SK-N-SH (cell line): ENCODE measurements at regions not wholly inside any gene's neighbourhood (a gene's known extent, or its start where the extent isn't known, plus 50 kb on each side); places are given as distances from the start of the nearest gene placed in this dataset.
A peak's percentile ranks its signal among the peaks of the same experiment; 100 is the strongest.
"Not testable (repeated sequence)": the region's sequence is repeated elsewhere in the genome, so short reads cannot be mapped to it uniquely, and the experiment has no call there.

Source experiments
- CTCF ChIA-PET: fragments of 300-600, 350-600 bp; formaldehyde crosslinking; extraction: SDS; loops from one replicate; lab custom pipeline; 2021; lab: Yijun Ruan, JAX
- POLR2A ChIA-PET: fragments of 350-600 bp; sonication (Branson Sonifier 250); formaldehyde crosslinking; extraction: SDS; loops from one replicate; lab custom pipeline; 2020; ENCODE audit warnings: antibody characterized with exemption, inconsistent platforms; lab: Yijun Ruan, JAX
- DNase-seq: peaks from one replicate; pipeline ENCODE4 v3.0.0; 2012
- H2AFZ ChIP-seq: fragments of 200-600 bp; sonication (generic); 2 replicates; pipeline ENCODE4 v1.8.1; 2016; ENCODE audit warnings: antibody characterized with exemption, mild to moderate bottlenecking, low read depth
- H3F3A ChIP-seq: fragments of 200-600 bp; sonication (generic); replicated peaks from 2 replicates; pipeline ENCODE3; 2016; ENCODE audit warnings: antibody characterized with exemption, mild to moderate bottlenecking; ENCODE audit not compliant: insufficient read depth
- H3K27ac ChIP-seq, 2 experiments: fragments of 200-500 bp in 1 of 2; fragments of 200-600 bp in 1 of 2; sonication (Bioruptor generic) in 1 of 2; sonication (generic), shearing (Covaris generic) in 1 of 2; 2 replicates each; pipeline versions ENCODE4 v1.5.1 to v1.6.1; 2014 to 2016; ENCODE audit warnings: low read depth in 2 of 2, inconsistent platforms in 1 of 2, low read length in 1 of 2, mild to moderate bottlenecking in 1 of 2, mixed read lengths in 1 of 2
- H3K27me3 ChIP-seq: fragments of 200-600 bp; sonication (generic), shearing (Covaris generic); 2 replicates; pipeline ENCODE4 v1.6.1; 2016; ENCODE audit warnings: mixed run types; ENCODE audit not compliant: insufficient read depth
- H3K36me3 ChIP-seq, 2 experiments: fragments of 200-500 bp in 1 of 2; fragments of 200-600 bp in 1 of 2; sonication (Bioruptor generic) in 1 of 2; sonication (generic) in 1 of 2; replicated peaks in 1 of 2; 2 replicates each; pipeline versions ENCODE3 to v1.5.1; 2014 to 2016; ENCODE audit warnings: low read length in 1 of 2, mild to moderate bottlenecking in 1 of 2; ENCODE audit not compliant: insufficient read depth in 2 of 2, control insufficient read depth in 1 of 2
- H3K4me1 ChIP-seq, 2 experiments: fragments of 200-500 bp in 1 of 2; fragments of 200-600 bp in 1 of 2; sonication (Bioruptor generic) in 1 of 2; sonication (generic), shearing (Covaris generic) in 1 of 2; 2 replicates each; pipeline versions ENCODE4 v1.5.1 to v1.6.1; 2014 to 2016; ENCODE audit warnings: low read depth in 1 of 2, low read length in 1 of 2, mixed run types in 1 of 2; ENCODE audit not compliant: insufficient read depth in 2 of 2, control insufficient read depth in 1 of 2
- H3K4me2 ChIP-seq: fragments of 200-600 bp; sonication (generic), shearing (Covaris generic); 2 replicates; pipeline ENCODE4 v1.6.1; 2017; ENCODE audit warnings: mixed run types
- H3K4me3 ChIP-seq, 2 experiments: fragments of 200-500 bp in 1 of 2; fragments of 200-600 bp in 1 of 2; sonication (Bioruptor generic) in 1 of 2; sonication (generic), shearing (Covaris generic) in 1 of 2; 2 replicates each; pipeline versions ENCODE4 v1.5.1 to v1.8.1; 2014 to 2016; ENCODE audit warnings: low read depth in 2 of 2, inconsistent platforms in 1 of 2, low read length in 1 of 2, mild to moderate bottlenecking in 1 of 2, mixed read lengths in 1 of 2, moderate library complexity in 1 of 2
- H3K79me2 ChIP-seq: fragments of 200-600 bp; sonication (generic); 2 replicates; pipeline ENCODE4 v1.8.1; 2017; ENCODE audit warnings: mild to moderate bottlenecking; ENCODE audit not compliant: insufficient read depth
- H3K9ac ChIP-seq: fragments of 200-600 bp; sonication (generic); 2 replicates; pipeline ENCODE4 v1.6.1; 2017; ENCODE audit warnings: mixed run types
- H3K9me2 ChIP-seq: fragments of 200-600 bp; sonication (generic); 2 replicates; pipeline ENCODE4 v1.6.1; 2017; ENCODE audit warnings: mixed run types
- H3K9me3 ChIP-seq: fragments of 200-600 bp; sonication (generic); 2 replicates; pipeline ENCODE4 v1.6.1; 2017; ENCODE audit warnings: mixed run types, mild to moderate bottlenecking, moderate library complexity
- H4K20me1 ChIP-seq: fragments of 200-600 bp; sonication (generic); 2 replicates; pipeline ENCODE4 v1.6.1; 2017; ENCODE audit warnings: mild to moderate bottlenecking, mixed run types; ENCODE audit not compliant: insufficient read depth
- CHD2 ChIP-seq: fragments of 150-350 bp; IDR thresholded peaks from 2 replicates; pipeline ENCODE4 v1.6.1; 2018; ENCODE audit warnings: low read length; ENCODE audit not compliant: partially characterized antibody
- CTCF ChIP-seq: fragments of 200-600 bp; sonication (generic); IDR thresholded peaks from 2 replicates; pipeline ENCODE4 v1.6.1; 2017; ENCODE audit warnings: antibody characterized with exemption, mild to moderate bottlenecking, moderate library complexity
- EP300 ChIP-seq, 2 experiments: IDR thresholded peaks; 2 replicates each; pipeline versions ENCODE4 v1.4.0 to v1.6.1; 2012; ENCODE audit warnings: borderline replicate concordance in 1 of 2, low read depth in 1 of 2, low read length in 1 of 2
- FOXJ3 ChIP-seq: sonication (generic); formaldehyde crosslinking; IDR thresholded peaks from 2 replicates; pipeline ENCODE4 v1.5.1; 2020; ENCODE audit warnings: mild to moderate bottlenecking, missing genetic modification reagents
- GABPA ChIP-seq: IDR thresholded peaks from 2 replicates; pipeline ENCODE4 v1.4.0; 2012; ENCODE audit warnings: low read depth, mild to moderate bottlenecking
- GATA2 ChIP-seq: sonication (generic); formaldehyde crosslinking; IDR thresholded peaks from 2 replicates; pipeline ENCODE4 v1.5.0; 2020; ENCODE audit warnings: mild to moderate bottlenecking, missing genetic modification reagents
- MAX ChIP-seq: IDR thresholded peaks from 2 replicates; pipeline ENCODE4 v1.4.0; 2012; ENCODE audit warnings: low read depth
- MXI1 ChIP-seq: IDR thresholded peaks from 2 replicates; pipeline ENCODE4 v1.6.1; 2012; ENCODE audit warnings: mild to moderate bottlenecking, low read depth, low read length, improper control_type of control experiment
- NFIC ChIP-seq: IDR thresholded peaks from 2 replicates; pipeline ENCODE4 v1.4.0; 2012; ENCODE audit warnings: borderline replicate concordance
- NRF1 ChIP-seq: IDR thresholded peaks from 2 replicates; pipeline ENCODE4 v1.6.1; 2012; ENCODE audit warnings: low read depth, mild to moderate bottlenecking, low read length
- RAD21 ChIP-seq: IDR thresholded peaks from 2 replicates; pipeline ENCODE4 v1.6.1; 2012; ENCODE audit warnings: mild to moderate bottlenecking, low read length
- RXRA ChIP-seq: IDR thresholded peaks from 2 replicates; pipeline ENCODE4 v1.4.0; 2012; ENCODE audit warnings: low read depth, mild to moderate bottlenecking, borderline replicate concordance
- SMC3 ChIP-seq: IDR thresholded peaks from 2 replicates; pipeline ENCODE4 v1.6.1; 2012; ENCODE audit warnings: low read depth, low read length, improper control_type of control experiment
- TAF1 ChIP-seq: IDR thresholded peaks from 2 replicates; pipeline ENCODE4 v1.6.1; 2012; ENCODE audit warnings: low read depth, mild to moderate bottlenecking, low read length, moderate library complexity, borderline replicate concordance
- TCF12 ChIP-seq: IDR thresholded peaks from 2 replicates; pipeline ENCODE4 v1.4.0; 2012
- USF1 ChIP-seq: IDR thresholded peaks from 2 replicates; pipeline ENCODE4 v1.4.0; 2012; ENCODE audit warnings: low read depth, borderline replicate concordance
- USF2 ChIP-seq: fragments of 150-350 bp; IDR thresholded peaks from 2 replicates; pipeline ENCODE4 v1.6.1; 2017; ENCODE audit warnings: antibody characterized with exemption, low read length, low read depth, borderline replicate concordance
- YY1 ChIP-seq: IDR thresholded peaks from 2 replicates; pipeline ENCODE4 v1.4.0; 2012; ENCODE audit warnings: low read depth, mild to moderate bottlenecking
- WGBS: methylation state at CpG from one replicate; pipeline ENCODE4 v1.1.6; 2017; ENCODE audit warnings: low lambda C conversion rate; 5-methylcytosine and 5-hydroxymethylcytosine counted together

GRCh38 chr17:45584092-45585036 is 93.8 kb upstream of the PLEKHM1 start (continued):
- TF ChIP-seq RAD21 (0 out of 2 replicates have a peak, but pooled peaks have one; percentile 20), CTCF (0 out of 2 replicates have a peak, but pooled peaks have one; percentile 4), SMC3 (peak; percentile 7; the same call in 1 of the 2 replicates), RXRA (no peak), TAF1 (peak; percentile 73; the same call in 1 of the 2 replicates), GABPA (peak; percentile 14; the same call in 1 of the 2 replicates), USF1 (no peak), NRF1 (no peak; the same call in 1 of the 2 replicates), GATA2 (CRISPR knock-in tag) (no peak), TCF12 (no peak; the same call in 1 of the 2 replicates), FOXJ3 (CRISPR knock-in tag) (no peak)

- not testable (repeated sequence) for H4K20me1 ChIP-seq, H3K4me1 ChIP-seq, H3K9me2 ChIP-seq, H3F3A ChIP-seq, H3K9me3 ChIP-seq, H3K27me3 ChIP-seq
- ChIA-PET CTCF (interaction anchor here (0.6 to 1.5 kb wide), 5 partner anchors 192 to 702 kb away, joined by 3 to 5 read pairs (median 3); no protein-coding TSS in a partner anchor), POLR2A (interaction anchor here (1.3 kb wide), 1 partner anchor 677 kb away, joined by 3 read pairs; no protein-coding TSS in a partner anchor)
- 1% methylated on average over 36 of the region's 56 CpGs for WGBS
- H3K9ac ChIP-seq, result peak overlapping the region; percentile 89
- peak overlapping the region; percentile 74 to 95 for H3K27ac ChIP-seq
- H3K36me3 ChIP-seq, result peaks cover 7 to 18% of the 10 kb centered on the region in 2 experiments
- peaks cover 44% of the 10 kb centered on the region for H3K79me2 ChIP-seq
- H2AFZ ChIP-seq, result peak overlapping the region; percentile 86
- peak; percentile 92 for DNase-seq
- H3K4me3 ChIP-seq, result peak overlapping the region; percentile 81 to 98
- peak overlapping the region; percentile 81 for H3K4me2 ChIP-seq
- TF ChIP-seq YY1, result peak; percentile 71
- TF ChIP-seq USF1, result peak; percentile 94
- peak; percentile 83 for TF ChIP-seq USF2
- TF ChIP-seq MAX, result 0 out of 2 replicates have a peak, but pooled peaks have one; percentile 74
- 0 out of 4 replicates have a peak, but pooled peaks of 1 of the 2 experiments have one; percentile 13 for TF ChIP-seq EP300 (IDR thresholded peaks at IDR 0.05; ENCODE audit: borderline replicate concordance in 1 of 2, low read depth in 1 of 2, low read length in 1 of 2)
- peak; percentile 21; the same call in 1 of the 2 replicates for TF ChIP-seq CTCF
- TF ChIP-seq TAF1, result peak; percentile 90
- peak; percentile 19; the same call in 1 of the 2 replicates for TF ChIP-seq NFIC
- peak; percentile 67; the same call in 1 of the 2 replicates for TF ChIP-seq MXI1
- peak; percentile 44 for TF ChIP-seq CHD2
Measured at GRCh38 chr17:45585037-45585733, 94.7 kb upstream of the PLEKHM1 start.
